IMR-90 (cell line): ENCODE measurements at regions not wholly inside any gene's neighbourhood (a gene's known extent, or its start where the extent isn't known, plus 50 kb on each side); places are given as distances from the start of the nearest gene placed in this dataset.

Source experiments
- ATAC-seq: fragments of 200-7000 bp; cut with Tn5 transposase; 2 replicates; pipeline ENCODE4 v1.9.1; 2020; ENCODE audit warnings: low read depth, mild to moderate bottlenecking, moderate library complexity
- BruUV-seq: library from RNA; stranded (reverse); fragments of 400-500 nt; replicated peaks from 2 replicates; lab custom pipeline; 2021; lab: Mats Ljungman, UMichigan
- CTCF ChIA-PET: fragments of 300-600 bp; formaldehyde crosslinking; extraction: SDS; loops from one replicate; lab custom pipeline; 2021; ENCODE audit warnings: antibody characterized with exemption; lab: Yijun Ruan, JAX
- POLR2A ChIA-PET: fragments of 300-600 bp; sonication (Branson Sonifier 250); formaldehyde crosslinking; loops from one replicate; lab custom pipeline; 2022; ENCODE audit warnings: antibody characterized with exemption; ENCODE audit not compliant: unreplicated experiment; lab: Charles Lee
- DNase-seq: peaks from one replicate; pipeline ENCODE4 v3.0.0; 2013
- H2AFZ ChIP-seq: replicated peaks from 2 replicates; pipeline ENCODE3; 2013; ENCODE audit warnings: low read length, mild to moderate bottlenecking; ENCODE audit not compliant: poor library complexity
- H2AK5ac ChIP-seq: 2 replicates; pipeline ENCODE4 v1.6.1; 2013; ENCODE audit warnings: low read depth, low read length, inconsistent platforms
- H2AK9ac ChIP-seq: replicated peaks from 2 replicates; pipeline ENCODE3; 2013; ENCODE audit warnings: mild to moderate bottlenecking, low read depth, low read length, moderate library complexity; ENCODE audit not compliant: poor library complexity
- H2BK120ac ChIP-seq: 2 replicates; pipeline ENCODE4 v1.6.1; 2013; ENCODE audit warnings: low read depth, low read length, inconsistent platforms
- H2BK15ac ChIP-seq: 3 replicates; pipeline ENCODE4 v1.6.1; 2013; ENCODE audit warnings: low read depth, low read length, inconsistent platforms
- H2BK20ac ChIP-seq: 2 replicates; pipeline ENCODE4 v1.6.1; 2013; ENCODE audit warnings: low read depth, mild to moderate bottlenecking, inconsistent platforms, low read length, moderate library complexity
- H2BK5ac ChIP-seq: 2 replicates; pipeline ENCODE4 v1.6.1; 2013; ENCODE audit warnings: mild to moderate bottlenecking, low read depth, low read length, inconsistent platforms; ENCODE audit not compliant: poor library complexity, severe bottlenecking
- H3K14ac ChIP-seq: replicated peaks from 2 replicates; pipeline ENCODE4 v1.6.1; 2013; ENCODE audit warnings: low read depth, low read length, inconsistent platforms
- H3K18ac ChIP-seq: 2 replicates; pipeline ENCODE4 v1.6.1; 2013; ENCODE audit warnings: low read depth, low read length, control low read depth
- H3K23ac ChIP-seq: 2 replicates; pipeline ENCODE4 v1.6.1; 2013; ENCODE audit warnings: low read depth, low read length, inconsistent platforms
- H3K27ac ChIP-seq: 2 replicates; pipeline ENCODE4 v1.5.1; 2013; ENCODE audit warnings: mild to moderate bottlenecking, control low read depth, low read length; ENCODE audit not compliant: insufficient read depth
- H3K27me3 ChIP-seq: 2 replicates; pipeline ENCODE4 v1.6.1; 2013; ENCODE audit warnings: low read length; ENCODE audit not compliant: control insufficient read depth, insufficient read depth
- H3K36me3 ChIP-seq: 2 replicates; pipeline ENCODE4 v1.6.1; 2013; ENCODE audit warnings: low read length, mixed read lengths; ENCODE audit not compliant: control insufficient read depth, insufficient read depth
- H3K4ac ChIP-seq: 2 replicates; pipeline ENCODE4 v1.6.1; 2013; ENCODE audit warnings: low read depth, low read length, inconsistent platforms
- H3K4me1 ChIP-seq: 2 replicates; pipeline ENCODE4 v1.6.1; 2013; ENCODE audit warnings: low read length, mixed read lengths; ENCODE audit not compliant: control insufficient read depth, insufficient read depth
- H3K4me2 ChIP-seq: 2 replicates; pipeline ENCODE4 v1.6.1; 2013; ENCODE audit warnings: low read depth, mild to moderate bottlenecking, control low read depth, low read length, moderate library complexity
- H3K4me3 ChIP-seq: 2 replicates; pipeline ENCODE4 v1.5.1; 2013; ENCODE audit warnings: low read depth, mild to moderate bottlenecking, control low read depth, low read length, moderate library complexity; ENCODE audit not compliant: insufficient read depth
- H3K56ac ChIP-seq: 2 replicates; pipeline ENCODE4 v1.6.1; 2013; ENCODE audit warnings: low read length, inconsistent platforms; ENCODE audit not compliant: insufficient read depth; ENCODE audit errors: extremely low read depth
- H3K79me1 ChIP-seq, 2 experiments: 2 replicates each; pipeline ENCODE4 v1.6.1; 2013; ENCODE audit warnings: low read length in 2 of 2, inconsistent platforms in 1 of 2, low read depth in 1 of 2
- H3K9ac ChIP-seq: 2 replicates; pipeline ENCODE4 v1.6.1; 2013; ENCODE audit warnings: low read depth, low read length, control low read depth
- H3K9me1 ChIP-seq: 2 replicates; pipeline ENCODE4 v1.6.1; 2013; ENCODE audit warnings: low read length, inconsistent platforms; ENCODE audit not compliant: insufficient read depth
- H3K9me3 ChIP-seq: 2 replicates; pipeline ENCODE4 v1.6.1; 2013; ENCODE audit warnings: low read length; ENCODE audit not compliant: control insufficient read depth, insufficient read depth
- H4K20me1 ChIP-seq: 2 replicates; pipeline ENCODE4 v1.6.1; 2013; ENCODE audit warnings: low read length, inconsistent platforms; ENCODE audit not compliant: insufficient read depth
- H4K5ac ChIP-seq: 2 replicates; pipeline ENCODE4 v1.6.1; 2013; ENCODE audit warnings: mild to moderate bottlenecking, low read depth, low read length, control low read depth
- H4K8ac ChIP-seq, 2 experiments: 2 replicates each; pipeline ENCODE4 v1.6.1; 2013; ENCODE audit warnings: low read depth in 2 of 2, low read length in 2 of 2, control low read depth in 1 of 2, inconsistent platforms in 1 of 2
- H4K91ac ChIP-seq: 2 replicates; pipeline ENCODE4 v1.6.1; 2013; ENCODE audit warnings: low read depth, low read length, inconsistent platforms; ENCODE audit not compliant: insufficient read depth
- NFE2L2 ChIP-seq: fragments of 150-350 bp; IDR thresholded peaks from 2 replicates; pipeline ENCODE4 v1.6.1; 2016; ENCODE audit warnings: low read depth, mild to moderate bottlenecking, low read length
- USF2 ChIP-seq: fragments of 150-350 bp; IDR thresholded peaks from 2 replicates; pipeline ENCODE4 v1.6.1; 2017; ENCODE audit warnings: mild to moderate bottlenecking, antibody characterized with exemption, low read length, low read depth
- WGBS, 2 experiments: methylation state at CpG; one replicate each; pipeline versions ENCODE4 v1.1.5 to v1.1.7; 2013; ENCODE audit warnings: missing lambda C conversion rate in 2 of 2; ENCODE audit not compliant: insufficient read length in 1 of 2; ENCODE audit errors: extremely low coverage in 2 of 2; 5-methylcytosine and 5-hydroxymethylcytosine counted together
- dilution Hi-C: fragments of 300-500 bp; cut with HindIII; formaldehyde crosslinking; loops from one replicate; pipeline ENCODE4 v1.14.3; 2018; ENCODE audit warnings: low sequenced_read_pairs; ENCODE audit not compliant: unreplicated experiment
- in situ Hi-C: fragments of 300-500 bp; cut with MboI; formaldehyde crosslinking; loops from 3 replicates; pipeline ENCODE4 v1.14.3; 2019; ENCODE audit warnings: low sequenced_read_pairs, inconsistent platforms, mixed read lengths
- intact Hi-C: fragments of 100-400 bp; cut with micrococcal nuclease; formaldehyde crosslinking; loops from 2 replicates; pipeline ENCODE4 v1.10.0; 2022

- no peak overlapping the region for H2BK120ac ChIP-seq
- CTCF ChIA-PET = no interaction called here
- dilution Hi-C loops = no loop called here
Observed at GRCh38 chr2:163374282-163374681, 361.5 kb downstream of the FIGN start.

More at GRCh38 chr2:163374282-163374681, 361.5 kb downstream of the FIGN start:
- H2AFZ ChIP-seq = no peak overlapping the region
- TF ChIP-seq USF2 (no peak), NFE2L2 (no peak)
- no peak overlapping the region for H2BK20ac ChIP-seq
- no peak overlapping the region for H4K5ac ChIP-seq
- no peaks in the 10 kb centered on the region for H4K20me1 ChIP-seq
- no peaks in the 10 kb centered on the region for H3K9me1 ChIP-seq
- H3K27ac ChIP-seq = no peak overlapping the region
- no peaks in the 10 kb centered on the region for H3K4me1 ChIP-seq
- no peaks in the 10 kb centered on the region for H3K9me3 ChIP-seq
- in situ Hi-C loops = no loop called here
- no peak overlapping the region for H3K9ac ChIP-seq
- no peak overlapping the region for H2AK9ac ChIP-seq
- no peak overlapping the region for H2AK5ac ChIP-seq
- no TSS peak for BruUV-seq
- no peak overlapping the region for H3K4me2 ChIP-seq
- no peaks in the 10 kb centered on the region for H3K79me1 ChIP-seq
- H3K14ac ChIP-seq = no peak overlapping the region
- no peak for DNase-seq
- no CpG with 5 or more reads among the region's 3 CpGs for WGBS, 2 experiments
- no peak overlapping the region for H4K8ac ChIP-seq
- H3K27me3 ChIP-seq = no peaks in the 10 kb centered on the region
- intact Hi-C loops = no loop called here
- no peak overlapping the region for H4K91ac ChIP-seq
- H3K36me3 ChIP-seq = no peaks in the 10 kb centered on the region
- no peak overlapping the region for H2BK15ac ChIP-seq
- H3K56ac ChIP-seq = no peak overlapping the region
- POLR2A ChIA-PET = no interaction called here
- no peak overlapping the region for H3K4ac ChIP-seq
- H3K23ac ChIP-seq = no peak overlapping the region
- H2BK5ac ChIP-seq = no peak overlapping the region
- ATAC-seq = no peak
- H3K18ac ChIP-seq = no peak overlapping the region
- no peak overlapping the region for H3K4me3 ChIP-seq
